ENCODE measurements at regions not wholly inside any gene's neighbourhood (a gene's known extent, or its start where the extent isn't known, plus 50 kb on each side); places are given as distances from the start of the nearest gene placed in this dataset.
"Not testable (repeated sequence)": the region's sequence is repeated elsewhere in the genome, so short reads cannot be mapped to it uniquely, and the experiment has no call there.

DNA sequence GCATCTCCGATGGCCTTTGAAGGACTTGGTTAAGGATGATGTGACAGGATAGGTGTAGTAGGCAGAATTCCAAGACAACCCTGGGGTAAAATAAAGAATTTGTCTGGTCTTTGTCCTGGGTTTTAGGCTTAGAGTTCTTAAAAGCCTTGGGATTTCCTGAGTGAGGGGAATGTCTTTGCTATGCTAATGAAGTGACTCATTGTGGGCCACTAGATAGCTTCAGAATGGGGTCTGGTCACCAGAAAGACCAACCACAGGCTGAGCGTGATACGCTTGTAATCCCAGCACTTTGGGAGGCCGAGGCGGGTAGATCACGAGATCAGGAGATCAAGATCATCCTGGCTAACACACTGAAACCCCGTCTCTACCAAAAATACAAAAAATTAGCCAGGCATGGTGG, 182.8 kb upstream of the TOX3 start:
- no peak for DNase-seq (ENCODE audit: low spot score)

DNA sequence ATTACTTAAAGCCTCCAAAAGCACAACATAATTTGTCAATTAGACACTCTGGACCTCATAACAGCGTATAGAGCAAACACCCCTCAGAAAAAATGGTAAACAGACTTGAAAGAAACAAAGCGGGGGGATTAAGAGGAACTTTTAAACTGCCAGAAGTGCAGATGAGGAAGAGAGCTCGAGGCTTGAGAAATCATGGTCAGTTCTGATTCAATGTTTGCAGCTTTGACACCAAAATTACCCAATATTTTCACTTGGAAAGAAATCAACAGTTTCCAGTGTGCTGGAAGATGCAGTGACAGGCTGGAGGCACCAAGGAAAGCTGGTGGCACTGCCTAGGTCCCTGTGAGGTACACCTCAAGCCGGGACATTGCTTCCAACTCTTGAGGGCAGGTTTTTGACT, 180.9 kb upstream of the TOX3 start:
- no peak for DNase-seq (ENCODE audit: low spot score)

DNA sequence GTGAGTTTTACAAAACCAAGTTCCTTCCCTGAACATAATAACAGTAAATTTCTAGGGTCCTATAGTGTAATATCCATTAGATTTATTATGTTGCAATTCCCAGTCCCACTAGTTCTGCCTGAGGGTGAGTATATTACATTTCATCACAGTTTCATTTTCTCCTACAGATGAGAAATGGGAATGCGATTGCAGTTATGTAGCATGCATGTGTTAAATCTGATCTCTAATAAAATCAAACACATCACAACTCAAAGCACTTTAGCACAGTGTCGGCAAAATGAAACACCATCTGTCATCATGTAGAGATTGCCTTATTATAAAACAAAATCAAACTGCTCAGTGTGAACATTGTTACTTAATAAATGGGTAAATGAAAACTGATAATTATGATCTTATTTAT, 180.5 kb upstream of the TOX3 start:
- no peak for DNase-seq (ENCODE audit: low spot score)

DNA sequence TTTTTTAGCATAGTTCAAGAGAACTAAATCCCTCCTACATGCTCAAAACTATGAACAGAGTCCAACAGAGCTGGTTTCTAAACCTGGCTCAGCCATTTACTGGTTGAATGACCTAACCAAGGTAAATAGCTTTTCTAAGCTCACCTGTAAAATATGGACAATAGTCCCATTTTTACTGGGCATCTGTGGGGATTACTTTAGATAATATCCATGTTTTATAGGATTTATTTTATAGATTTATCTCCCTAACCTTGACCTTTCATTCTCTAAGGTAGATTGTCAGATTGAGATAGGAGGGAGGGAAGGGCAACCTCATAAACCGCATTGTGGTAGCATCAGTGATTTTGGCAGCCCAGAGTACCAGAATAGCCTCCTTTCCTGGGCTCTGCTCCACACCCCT, 178.5 kb upstream of the TOX3 start:
- DNase-seq (ENCODE audit: low spot score), result no peak

DNA sequence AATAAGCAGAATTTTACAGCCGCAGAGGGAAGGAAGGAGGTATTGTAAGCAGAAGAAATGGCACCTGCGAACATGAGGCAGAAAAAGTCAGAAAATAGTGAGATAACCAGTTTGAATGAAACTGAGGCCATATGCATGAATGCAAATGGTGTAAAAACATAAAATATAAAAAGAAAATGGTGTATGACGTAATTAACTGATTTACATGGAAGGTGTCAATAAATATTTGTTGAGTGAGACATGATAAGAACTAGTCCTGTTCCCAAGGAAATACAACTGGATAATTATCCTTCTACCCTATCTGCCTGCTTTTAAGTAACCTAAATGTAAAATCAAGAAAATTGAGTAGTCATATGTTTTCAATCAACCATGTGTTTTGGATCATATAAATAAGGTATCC, 178.1 kb upstream of the TOX3 start:
- no peak for DNase-seq (ENCODE audit: low spot score)

DNA sequence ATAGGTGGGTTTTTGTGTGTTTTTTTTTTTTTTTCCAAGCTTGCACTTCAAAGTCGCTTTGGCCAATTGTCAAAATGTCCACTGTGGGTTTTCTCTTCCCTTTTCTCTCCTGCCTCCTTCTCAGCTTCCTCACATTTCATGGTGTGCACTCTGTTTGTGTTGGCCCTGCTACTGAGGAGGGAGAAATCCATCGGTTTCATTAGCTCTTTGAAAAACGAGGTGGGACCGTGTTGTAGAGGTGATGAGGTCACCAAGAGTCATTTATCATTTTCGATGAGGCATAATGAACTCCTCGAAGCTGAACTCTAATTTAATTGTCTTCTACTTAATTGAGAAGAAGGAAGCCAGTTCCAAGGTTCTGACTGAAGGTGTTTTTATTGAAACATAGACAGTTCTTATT, 174.4 kb upstream of the TOX3 start:
- DNase-seq (ENCODE audit: low spot score), result no peak

DNA sequence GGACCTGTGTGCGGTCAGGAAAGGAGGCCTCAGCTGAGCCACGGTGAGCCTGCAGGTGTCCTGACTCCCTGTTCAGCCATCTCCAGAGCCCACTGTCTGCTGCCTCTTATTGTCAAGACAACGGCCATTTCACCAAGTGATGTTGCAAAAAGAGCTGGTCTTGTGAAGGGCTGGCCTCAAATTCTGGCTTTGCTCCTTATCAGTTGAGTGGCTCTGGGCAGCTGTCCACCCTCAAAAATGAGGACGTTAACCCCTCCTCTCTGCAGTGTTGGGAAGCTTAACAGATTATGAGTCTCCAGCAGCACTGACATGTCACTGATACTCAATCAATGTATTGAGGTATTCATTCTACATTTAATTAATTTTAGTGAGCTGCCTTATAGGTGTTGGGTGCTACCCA, 171.1 kb upstream of the TOX3 start:
- no peak for DNase-seq (ENCODE audit: low spot score)

DNA sequence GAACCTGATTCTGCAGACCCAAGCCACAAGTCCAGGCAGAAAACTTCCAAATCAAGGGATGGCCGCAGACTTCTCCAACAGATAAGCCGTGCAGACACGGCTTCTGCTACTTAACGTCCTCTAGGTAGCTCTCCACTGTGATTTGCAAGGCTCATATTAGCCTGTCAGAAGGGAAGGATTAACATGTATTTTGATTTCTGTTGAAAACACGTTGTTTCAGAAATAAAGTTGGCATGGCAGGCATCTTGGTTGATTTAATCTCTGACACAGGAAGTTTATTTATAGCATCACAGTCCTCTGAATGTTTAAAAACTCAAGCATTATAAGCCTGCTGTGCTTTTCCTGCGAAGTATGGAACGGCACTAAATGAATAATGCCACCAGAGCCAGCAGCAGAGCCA, 166.8 kb upstream of the TOX3 start:
- no peak for DNase-seq (ENCODE audit: low spot score)

DNA sequence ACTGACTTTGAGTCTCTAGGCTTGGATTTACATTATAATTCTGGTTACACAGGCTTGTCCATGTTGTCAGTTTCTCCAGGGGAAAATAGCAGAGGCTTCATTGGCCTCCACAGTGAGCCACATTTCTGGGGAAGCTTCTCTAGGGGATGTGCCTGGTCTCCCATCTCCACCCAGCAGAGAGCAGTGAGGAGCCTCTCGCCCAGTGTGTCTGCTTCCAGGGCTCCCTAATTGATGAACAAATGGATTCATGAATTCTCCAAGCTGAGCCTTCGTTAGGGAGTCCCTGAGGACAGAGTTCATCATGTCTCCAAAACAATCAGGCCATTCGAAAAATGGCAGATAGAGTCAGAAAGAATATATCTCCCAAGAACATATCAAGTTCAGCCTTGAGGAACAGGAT, 162.4 kb upstream of the TOX3 start:
- no peak for DNase-seq (ENCODE audit: low spot score)

DNA sequence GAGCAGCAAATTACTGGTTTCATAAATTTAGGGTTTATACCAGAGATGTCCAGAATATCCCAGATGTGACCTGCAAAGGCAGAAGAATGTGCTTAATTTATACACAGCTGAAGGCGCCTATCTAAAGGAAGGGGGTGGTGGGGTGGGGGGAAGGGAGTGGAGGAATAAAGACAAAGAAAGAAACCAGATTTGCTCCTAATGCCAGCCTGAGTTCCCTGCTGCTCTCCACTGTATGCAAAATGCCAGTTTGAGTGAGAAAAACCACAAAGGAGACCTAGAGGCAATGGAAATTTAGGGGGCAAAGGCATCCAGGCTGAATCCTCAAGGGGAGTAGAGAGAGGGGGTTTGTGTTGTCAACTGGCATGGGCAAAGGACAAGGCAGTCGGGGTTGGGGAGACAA, 161.5 kb upstream of the TOX3 start:
- DNase-seq (ENCODE audit: low spot score), result no peak

DNA sequence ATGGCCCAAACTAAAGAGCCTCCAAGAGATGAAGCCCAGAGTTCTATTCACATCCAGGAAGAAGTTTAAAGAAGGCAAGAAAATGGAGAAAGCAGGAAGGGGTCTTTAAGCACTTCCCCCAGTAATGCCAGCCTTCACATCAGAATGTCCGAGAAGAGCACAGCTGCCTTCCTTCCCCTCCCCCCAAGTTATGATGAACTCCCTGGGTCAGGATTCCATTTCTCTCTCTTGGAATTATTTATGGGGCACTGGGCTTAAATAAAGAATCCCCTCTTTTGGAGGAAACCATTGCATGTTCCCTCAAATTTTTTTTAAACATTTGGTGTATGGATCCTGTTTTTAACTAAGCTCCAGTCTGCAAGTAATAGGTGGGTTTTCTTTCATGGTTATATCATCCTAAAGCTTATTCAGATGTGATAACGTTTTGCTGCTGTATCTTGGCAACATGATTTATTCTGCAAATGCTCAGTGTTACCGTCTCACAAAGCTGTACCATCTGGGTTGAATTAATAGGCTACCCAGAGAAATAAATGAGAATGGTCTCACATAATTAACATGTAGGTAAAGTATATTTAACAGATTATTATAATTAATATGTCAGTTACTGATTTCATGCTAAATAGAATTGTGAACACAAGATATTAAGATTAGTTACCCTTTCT, 160.9 kb upstream of the TOX3 start:
- peak; percentile 10 for DNase-seq (ENCODE audit: low spot score)

DNA sequence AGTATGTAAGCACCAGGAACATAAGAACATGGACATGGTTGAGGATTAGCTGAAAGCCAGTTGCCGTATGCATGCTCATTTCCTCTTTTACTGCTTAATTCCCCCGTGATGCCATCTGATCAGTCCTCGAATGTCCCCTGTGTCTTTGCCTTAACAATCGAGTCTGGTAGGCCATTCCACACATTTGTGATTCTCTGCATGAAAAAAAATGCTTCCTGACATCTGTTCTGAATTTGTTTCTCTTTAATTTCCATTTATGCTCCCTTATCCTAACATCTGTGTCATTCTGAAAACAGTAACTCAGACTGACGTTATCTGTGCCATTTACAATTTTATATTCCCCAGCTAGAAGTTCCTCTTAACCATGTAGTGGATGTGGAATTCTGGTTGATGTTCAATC, 158.2 kb upstream of the TOX3 start:
- DNase-seq (ENCODE audit: low spot score), result no peak

DNA sequence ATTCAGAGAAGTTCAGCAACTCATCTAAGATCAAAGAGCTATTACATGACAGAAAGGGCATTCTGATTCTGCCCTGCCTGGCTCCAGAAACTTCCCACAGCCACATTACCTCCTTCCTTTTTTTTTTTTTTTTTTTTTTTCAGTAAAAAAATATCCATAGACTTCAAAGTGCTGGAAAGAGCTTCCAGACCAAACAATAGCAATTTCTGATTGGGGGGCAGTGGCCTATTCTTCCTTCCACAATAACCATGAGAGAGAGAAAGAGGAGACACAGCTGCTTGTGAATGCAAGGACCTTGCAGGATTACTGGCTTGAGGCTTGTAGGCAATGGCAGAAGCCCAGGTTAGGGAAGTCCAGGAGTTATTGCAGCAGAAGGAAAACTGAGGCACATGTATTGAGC, 151.0 kb upstream of the TOX3 start:
- no peak for DNase-seq (ENCODE audit: low spot score)

DNA sequence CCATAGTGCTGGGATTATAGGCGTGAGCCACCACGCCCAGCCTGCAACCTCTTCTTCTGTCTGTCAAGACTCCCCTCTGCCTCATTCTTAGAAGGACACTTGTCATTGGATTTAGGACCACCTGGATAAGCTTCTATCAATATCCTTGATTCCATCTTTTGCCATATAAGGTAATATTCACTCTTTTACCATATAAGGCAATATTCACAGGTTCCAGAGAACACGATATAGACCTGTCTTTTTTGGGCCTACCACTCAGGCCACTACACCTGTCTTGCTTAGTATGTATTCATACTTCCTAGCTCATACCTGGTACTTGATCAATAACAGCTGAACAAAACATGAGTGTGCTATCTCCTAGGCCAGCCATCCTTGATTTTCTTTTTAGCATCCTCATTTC, 149.2 kb upstream of the TOX3 start:
- DNase-seq (ENCODE audit: low spot score), result no peak

DNA sequence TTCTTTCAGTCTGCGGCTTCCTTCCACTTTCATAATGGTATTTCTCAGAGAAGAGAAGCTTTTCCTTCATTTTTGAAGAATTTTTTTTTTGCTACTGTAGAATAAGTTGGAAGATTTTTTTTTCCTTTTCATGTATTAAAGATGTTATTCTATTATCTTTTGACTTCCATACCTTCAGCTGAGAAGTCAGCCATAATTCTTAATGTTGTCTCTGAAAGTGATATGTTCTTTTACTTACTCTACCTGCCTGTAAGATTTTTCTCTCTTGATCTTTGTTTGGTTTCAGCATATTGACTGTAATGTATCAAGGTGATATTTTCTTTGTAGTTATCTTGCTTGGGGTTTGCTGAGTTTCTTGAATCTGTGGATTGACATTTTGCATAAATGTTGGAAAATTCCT, 143.5 kb upstream of the TOX3 start:
- no peak for DNase-seq (ENCODE audit: low spot score)

DNA sequence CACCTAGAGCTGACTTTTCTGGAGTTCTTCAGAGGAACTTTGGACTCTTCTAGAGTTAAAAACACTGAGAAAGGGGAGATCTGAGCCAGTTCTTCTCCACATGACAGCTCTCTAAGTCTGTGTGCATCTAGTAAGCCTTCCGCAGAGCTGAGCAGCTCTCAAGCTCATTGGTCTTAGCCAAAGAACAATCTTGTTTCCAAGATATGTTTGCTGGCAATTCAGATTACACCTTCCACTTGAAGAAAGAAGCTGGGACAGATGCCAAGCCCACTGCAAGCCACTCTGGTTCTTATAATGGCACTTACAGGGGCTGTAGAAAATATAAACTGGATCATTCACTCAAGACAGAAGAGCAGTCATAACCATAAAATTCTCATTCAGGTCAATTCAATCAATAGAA, 134.1 kb upstream of the TOX3 start:
- DNase-seq (ENCODE audit: low spot score), result peak; percentile 4

DNA sequence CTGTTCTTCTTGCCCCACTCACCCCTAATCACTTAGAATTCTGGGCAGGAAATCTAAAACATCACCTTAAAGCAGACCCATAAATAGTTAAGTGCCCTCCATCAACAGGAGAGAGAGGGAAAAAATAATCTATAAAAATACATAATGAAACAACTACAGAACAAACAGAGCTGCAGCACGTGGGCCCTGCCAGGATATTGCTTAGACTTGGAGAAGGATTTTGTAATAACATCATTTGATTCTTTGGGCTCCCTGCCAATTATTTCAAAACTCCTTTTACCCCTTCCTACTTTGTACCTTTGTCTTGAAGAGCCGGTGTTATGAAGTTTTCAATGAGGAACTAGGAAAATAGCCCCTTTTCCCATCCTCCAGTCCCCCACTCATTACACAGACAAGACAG, 130.6 kb upstream of the TOX3 start:
- DNase-seq (ENCODE audit: low spot score), result no peak

DNA sequence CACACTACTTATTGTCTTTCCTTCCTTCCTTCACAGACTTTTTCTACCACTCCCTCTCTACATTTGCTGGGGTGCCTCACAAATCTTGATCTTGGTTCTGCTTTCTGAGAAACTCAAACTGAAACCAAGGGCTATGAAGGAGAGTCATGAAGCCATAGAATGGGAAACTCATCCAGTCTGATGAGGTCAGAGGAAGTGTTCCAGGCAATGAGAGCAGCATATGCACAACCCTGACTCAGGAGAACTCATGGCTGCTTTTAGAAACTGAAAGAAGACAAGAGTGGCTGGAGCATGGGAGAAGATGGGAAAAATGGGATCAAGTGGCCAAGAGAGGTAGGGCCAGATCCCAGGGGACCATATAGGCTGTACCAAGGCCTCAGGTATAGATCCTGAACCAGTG, 130.0 kb upstream of the TOX3 start:
- no peak for DNase-seq (ENCODE audit: low spot score)

DNA sequence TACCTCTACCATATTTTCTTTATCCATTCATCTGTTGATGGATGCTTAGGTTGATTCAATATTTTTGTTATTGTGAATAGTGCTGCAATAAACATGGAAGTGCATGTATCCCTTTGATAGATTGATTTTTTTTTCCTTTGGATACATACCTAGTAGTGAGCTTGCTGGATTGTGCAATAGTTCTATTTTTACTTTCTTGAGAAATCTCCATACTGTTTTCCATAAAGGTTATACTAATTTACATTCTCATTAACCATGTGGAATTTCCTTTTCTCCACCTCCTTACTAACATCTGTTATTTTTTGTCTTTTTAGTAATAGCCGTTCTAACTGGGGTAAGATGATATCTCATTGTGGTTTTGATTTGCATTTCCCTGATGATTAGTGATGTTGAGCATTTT, 124.6 kb upstream of the TOX3 start:
- no peak for DNase-seq (ENCODE audit: low spot score)

DNA sequence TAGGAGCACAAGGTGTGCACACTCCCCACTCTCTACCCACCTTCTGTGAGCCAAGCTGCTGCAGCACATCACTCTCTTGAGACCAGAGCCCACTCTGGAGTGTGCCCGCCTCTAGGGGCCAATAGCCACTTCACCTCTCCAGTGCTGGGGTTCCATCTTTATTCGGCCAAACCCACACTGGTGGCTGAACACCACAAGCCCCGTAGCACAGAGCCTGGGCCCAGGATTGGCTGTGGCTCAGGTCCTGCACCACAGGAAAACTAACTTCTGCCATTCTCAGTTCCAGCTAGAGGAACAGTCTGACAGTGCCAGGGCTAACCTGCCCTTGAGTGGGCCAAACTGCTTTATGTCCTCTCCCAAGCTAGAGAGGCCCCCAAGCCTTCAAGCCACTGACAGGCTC, 111.0 kb upstream of the TOX3 start:
- no peak for DNase-seq (ENCODE audit: low spot score)

DNA sequence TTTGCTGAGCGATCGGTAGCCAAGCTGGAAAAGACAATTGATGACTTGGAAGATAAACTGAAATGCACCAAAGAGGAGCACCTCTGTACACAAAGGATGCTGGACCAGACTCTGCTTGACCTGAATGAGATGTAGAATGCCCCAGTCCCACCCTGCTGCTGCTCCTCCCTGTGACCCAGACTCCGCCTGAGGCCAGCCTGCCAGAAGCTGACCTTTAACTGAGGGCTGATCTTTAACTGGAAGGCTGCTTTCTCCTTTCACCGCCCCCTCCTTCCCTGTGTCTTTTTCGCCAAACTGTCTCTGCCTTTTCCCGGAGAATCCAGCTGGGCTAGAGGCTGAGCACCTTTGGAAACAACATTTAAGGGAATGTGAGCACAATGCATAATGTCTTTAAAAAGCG, 109.0 kb upstream of the TOX3 start:
- not testable (repeated sequence) for DNase-seq (ENCODE audit: low spot score)

DNA sequence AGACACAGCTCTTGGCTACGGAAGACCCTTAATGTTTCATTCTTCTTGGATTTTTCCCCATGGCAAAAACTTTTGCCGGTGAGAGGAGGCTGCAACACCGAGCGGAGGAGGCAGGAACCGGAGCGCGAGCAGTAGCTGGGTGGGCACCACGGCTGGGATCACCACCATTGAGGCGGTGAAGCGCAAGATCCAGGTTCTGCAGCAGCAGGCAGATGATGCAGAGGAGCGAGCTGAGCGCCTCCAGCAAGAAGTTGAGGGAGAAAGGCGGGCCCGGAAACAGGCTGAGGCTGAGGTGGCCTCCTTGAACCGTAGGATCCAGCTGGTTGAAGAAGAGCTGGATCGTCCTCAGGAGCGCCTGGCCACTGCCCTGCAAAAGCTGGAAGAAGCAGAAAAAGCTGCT, 108.2 kb upstream of the TOX3 start:
- not testable (repeated sequence) for DNase-seq (ENCODE audit: low spot score)

DNA sequence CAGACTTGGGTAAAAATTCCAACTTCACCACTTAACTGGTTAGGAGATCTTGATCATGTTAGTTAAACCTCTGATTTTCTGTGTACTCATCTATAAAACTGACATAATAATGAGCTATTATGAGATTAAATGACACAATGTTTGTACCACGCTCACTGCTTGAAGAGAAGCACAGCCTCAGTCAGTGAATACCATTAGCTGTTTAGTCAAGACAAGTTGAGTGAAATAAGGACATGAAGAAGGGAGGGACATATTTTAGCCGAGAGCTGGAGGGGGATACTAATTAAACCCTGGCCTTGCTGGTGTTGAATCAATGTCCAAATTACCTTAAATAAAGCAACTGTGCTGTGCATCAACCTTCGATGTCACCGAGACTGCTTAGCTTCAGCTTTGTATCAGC, 105.1 kb upstream of the TOX3 start:
- no peak for DNase-seq (ENCODE audit: low spot score)

DNA sequence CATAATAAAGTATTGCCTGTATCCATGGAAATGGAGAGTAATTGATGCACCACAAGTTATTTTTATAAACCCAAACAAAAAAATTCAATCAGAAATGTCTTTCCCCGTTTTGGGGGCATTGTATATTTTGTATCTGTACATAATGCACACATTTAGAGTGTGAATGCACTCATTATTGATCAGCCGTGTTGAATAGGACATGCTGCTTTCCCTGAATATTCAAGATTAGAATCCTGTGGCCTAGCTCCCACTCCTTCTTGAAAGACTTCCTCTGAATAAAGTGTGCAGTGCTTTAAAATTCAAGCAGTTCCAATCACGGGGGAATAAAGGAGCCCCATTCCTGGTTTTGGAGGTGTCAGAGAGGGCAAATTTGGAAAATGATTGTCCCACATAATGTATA, 103.8 kb upstream of the TOX3 start:
- DNase-seq (ENCODE audit: low spot score), result no peak

DNA sequence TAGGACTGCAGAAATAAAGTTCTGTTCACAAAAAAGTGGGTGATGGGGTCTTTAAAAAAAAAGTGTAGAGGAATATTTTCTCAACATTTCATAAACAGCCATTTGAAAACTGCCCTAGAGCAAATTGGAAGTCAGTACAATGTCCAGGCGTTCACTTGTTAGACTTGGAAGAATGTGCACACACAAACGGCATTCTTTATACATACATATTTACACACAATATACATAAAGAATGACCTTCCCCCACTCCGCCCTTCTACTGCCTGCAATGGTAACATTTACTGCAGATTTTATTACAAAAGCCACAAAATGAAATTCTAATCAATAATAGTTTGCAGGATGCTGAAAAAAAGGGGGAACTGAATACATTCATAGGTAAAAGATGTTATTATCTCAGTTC, 103.4 kb upstream of the TOX3 start:
- no peak for DNase-seq (ENCODE audit: low spot score)

Data from umbilical cord (tissue), 1 donor.